HUES64 (cell line): ENCODE measurements at regions not wholly inside any gene's neighbourhood (a gene's known extent, or its start where the extent isn't known, plus 50 kb on each side); places are given as distances from the start of the nearest gene placed in this dataset.

Source experiments
- H3K27ac ChIP-seq: 2 replicates; pipeline ENCODE4 v1.7.0; 2013; ENCODE audit warnings: low read depth, low read length, inconsistent platforms
- H3K27me3 ChIP-seq: 2 replicates; pipeline ENCODE4 v1.6.1; 2013; ENCODE audit warnings: mild to moderate bottlenecking, low read length; ENCODE audit not compliant: insufficient read depth
- H3K36me3 ChIP-seq: 2 replicates; pipeline ENCODE4 v1.6.1; 2013; ENCODE audit warnings: mild to moderate bottlenecking, low read length; ENCODE audit not compliant: insufficient read depth
- H3K4me1 ChIP-seq: 2 replicates; pipeline ENCODE4 v1.6.1; 2013; ENCODE audit warnings: mild to moderate bottlenecking, low read length, moderate library complexity; ENCODE audit not compliant: insufficient read depth
- H3K4me3 ChIP-seq: 2 replicates; pipeline ENCODE4 v1.5.1; 2013; ENCODE audit warnings: mild to moderate bottlenecking, low read length, moderate library complexity
- H3K9ac ChIP-seq: 2 replicates; pipeline ENCODE4 v1.6.1; 2013; ENCODE audit warnings: mild to moderate bottlenecking, low read depth, low read length
- H3K9me3 ChIP-seq: 2 replicates; pipeline ENCODE4 v1.6.1; 2013; ENCODE audit warnings: low read depth, low read length; ENCODE audit not compliant: insufficient read depth
- WGBS: fragments of 150-250, 120-280 bp; methylation state at CpG from one replicate; pipeline ENCODE4 v1.1.7; 2013; ENCODE audit warnings: missing lambda C conversion rate; 5-methylcytosine and 5-hydroxymethylcytosine counted together

DNA sequence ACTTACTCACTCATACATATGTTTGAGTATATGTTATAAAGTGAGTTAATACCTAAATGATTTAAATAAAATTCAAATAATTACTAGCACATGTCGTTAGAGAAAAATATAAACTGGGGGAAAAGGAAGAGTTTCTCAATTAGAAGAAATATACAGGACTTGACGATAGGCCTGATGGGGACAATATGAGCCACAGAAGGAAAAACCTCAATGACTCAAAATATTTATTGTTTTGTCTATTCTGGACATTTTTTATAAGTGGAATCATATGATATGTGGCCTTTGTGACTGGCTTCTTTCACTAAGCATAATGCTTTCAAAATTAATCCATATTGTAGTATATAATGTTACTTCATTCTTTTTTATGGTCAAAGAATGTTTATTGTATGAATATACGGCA, 339.2 kb upstream of the PMFBP1 start:
- Histone ChIP-seq H3K9me3 (no peaks in the 10 kb centered on the region), H3K4me3 (no peak overlapping the region), H3K27ac (no peak overlapping the region), H3K4me1 (no peaks in the 10 kb centered on the region), H3K36me3 (no peaks in the 10 kb centered on the region; the same call in 1 of the 2 replicates), H3K9ac (no peak overlapping the region), H3K27me3 (no peaks in the 10 kb centered on the region)
- WGBS = 92% methylated on average over 2 of the region's 3 CpGs

DNA sequence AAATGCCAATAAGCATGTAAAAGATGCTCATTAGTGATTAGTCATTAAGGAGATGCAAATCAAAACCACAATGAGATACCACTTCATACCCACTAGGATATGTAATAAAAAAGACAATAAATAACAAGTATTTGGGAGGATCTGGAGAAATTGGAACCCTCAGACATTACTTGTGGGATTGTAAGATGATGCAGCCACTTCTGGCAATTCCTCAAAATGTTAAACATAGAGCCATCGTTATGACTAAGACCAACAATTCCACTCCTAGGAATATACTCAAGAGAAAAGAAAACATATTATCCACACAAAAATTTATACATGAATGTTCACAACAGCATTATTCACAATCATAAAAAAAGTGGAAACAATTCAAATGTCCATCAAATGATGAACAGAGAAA, 336.2 kb upstream of the PMFBP1 start:
- no peak overlapping the region for H3K9ac ChIP-seq
- no peaks in the 10 kb centered on the region for H3K9me3 ChIP-seq
- 96% methylated on average over 1 of the region's 1 CpG for WGBS
- H3K36me3 ChIP-seq = no peaks in the 10 kb centered on the region; the same call in 1 of the 2 replicates
- H3K27ac ChIP-seq = no peak overlapping the region
- H3K27me3 ChIP-seq = no peaks in the 10 kb centered on the region
- H3K4me3 ChIP-seq = no peak overlapping the region
- H3K4me1 ChIP-seq = no peaks in the 10 kb centered on the region

GRCh38 chr16:72502594-72503005, 330.6 kb upstream of the PMFBP1 start:
- Histone ChIP-seq H3K27me3 (no peaks in the 10 kb centered on the region), H3K4me3 (no peak overlapping the region), H3K9me3 (no peaks in the 10 kb centered on the region), H3K27ac (no peak overlapping the region), H3K4me1 (no peaks in the 10 kb centered on the region; the same call in 1 of the 2 replicates), H3K36me3 (no peaks in the 10 kb centered on the region; the same call in 1 of the 2 replicates), H3K9ac (no peak overlapping the region)
- 88% methylated on average over 1 of the region's 1 CpG for WGBS

DNA sequence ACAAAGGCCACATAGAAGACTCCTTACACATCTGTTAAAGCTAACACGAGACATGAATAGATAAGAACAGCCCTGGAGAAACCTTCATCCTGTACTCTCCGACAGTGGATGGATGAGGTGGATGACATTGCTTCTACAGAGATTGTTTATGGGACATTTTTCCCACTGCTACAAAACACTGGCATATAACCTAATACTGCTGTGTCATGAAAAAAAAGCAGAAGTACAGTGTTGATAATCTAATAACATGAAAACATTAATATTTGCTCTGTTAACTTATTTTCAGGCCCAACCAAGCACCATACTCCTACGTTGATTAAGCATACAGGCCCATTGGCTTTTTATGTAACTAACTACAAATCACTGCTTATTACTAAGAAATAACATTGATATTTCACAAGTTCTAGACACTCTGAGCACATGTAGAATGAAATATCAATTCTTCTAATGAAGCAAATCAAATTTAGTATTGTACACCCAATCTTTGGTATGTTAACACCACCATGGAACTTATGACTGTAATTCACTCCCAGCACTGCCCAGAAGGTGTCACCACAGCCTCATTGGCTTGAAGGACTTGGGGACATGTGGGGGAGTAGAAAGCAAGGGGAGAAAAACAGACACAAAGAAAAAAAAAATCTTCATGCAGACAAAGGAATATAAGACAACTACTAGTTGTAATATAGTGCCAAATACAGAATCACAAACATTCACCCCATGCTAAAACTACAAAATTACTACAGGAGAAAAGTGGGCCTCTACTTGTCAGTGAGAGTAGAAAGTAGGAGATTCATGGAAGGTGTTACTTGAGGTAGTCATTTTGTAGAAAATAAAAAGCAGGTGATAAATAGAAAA, 330.0 kb upstream of the PMFBP1 start:
- H3K36me3 ChIP-seq = no peaks in the 10 kb centered on the region
- H3K27me3 ChIP-seq = no peaks in the 10 kb centered on the region
- H3K4me3 ChIP-seq = no peak overlapping the region
- no peaks in the 10 kb centered on the region for H3K9me3 ChIP-seq
- no peak overlapping the region for H3K27ac ChIP-seq
- no peaks in the 10 kb centered on the region; the same call in 1 of the 2 replicates for H3K4me1 ChIP-seq
- no peak overlapping the region for H3K9ac ChIP-seq
- 90% methylated on average over 2 of the region's 3 CpGs for WGBS

DNA sequence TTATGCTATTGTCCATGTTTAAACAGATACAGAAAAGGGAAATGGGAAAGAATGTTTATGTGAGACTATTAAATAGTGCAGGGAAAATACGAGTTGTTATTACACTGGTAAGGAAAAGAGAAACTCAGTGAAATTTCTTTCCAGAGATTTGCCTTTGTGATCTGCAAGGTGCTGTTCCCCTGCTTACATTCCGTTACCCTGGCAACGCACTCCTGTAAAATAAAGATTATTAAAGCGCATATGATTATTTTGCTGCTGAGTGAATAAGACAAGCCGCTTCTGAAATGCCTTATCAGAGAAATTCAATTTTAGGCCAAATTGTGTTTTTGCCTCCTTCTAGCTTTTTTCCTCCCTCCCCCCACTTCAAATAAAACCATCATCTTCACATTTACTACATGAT, 328.6 kb upstream of the PMFBP1 start:
- Histone ChIP-seq H3K27ac (no peak overlapping the region), H3K9me3 (no peaks in the 10 kb centered on the region), H3K4me3 (no peak overlapping the region), H3K36me3 (no peaks in the 10 kb centered on the region), H3K4me1 (no peaks in the 10 kb centered on the region; the same call in 1 of the 2 replicates), H3K27me3 (no peaks in the 10 kb centered on the region), H3K9ac (no peak overlapping the region)
- 96% methylated on average over 5 of the region's 5 CpGs for WGBS

DNA sequence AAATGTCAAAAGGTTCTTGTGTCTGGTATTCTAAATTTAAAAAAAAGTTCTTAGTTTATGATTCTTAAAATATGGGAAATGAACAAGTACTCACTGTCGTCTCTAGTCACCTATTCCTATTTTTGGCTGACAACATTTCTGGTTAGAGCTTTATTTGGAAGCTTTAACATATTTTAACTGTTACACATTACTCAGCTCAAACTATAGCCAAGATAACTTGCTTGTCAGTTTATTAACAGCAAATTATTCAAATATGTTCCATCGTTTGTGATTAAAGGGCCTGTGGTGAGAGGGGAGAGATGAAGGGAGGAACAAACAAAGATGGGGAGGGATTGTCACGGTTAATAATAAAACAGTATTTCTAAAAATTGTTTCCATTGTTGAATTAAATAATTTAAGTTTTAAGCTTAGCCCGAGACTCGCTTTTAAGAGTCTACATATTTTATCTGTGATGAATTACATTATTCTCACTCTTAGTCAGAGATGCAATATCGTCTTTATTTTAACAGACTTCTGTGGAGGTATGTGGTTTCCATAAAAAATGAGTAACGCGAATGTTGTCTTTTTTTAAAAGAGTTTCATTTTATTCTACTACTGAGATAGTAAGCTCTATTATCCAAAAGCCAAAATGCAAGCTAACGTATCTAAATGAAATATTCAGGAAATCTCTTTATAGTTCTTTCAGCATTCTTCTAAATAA, 321.9 kb upstream of the PMFBP1 start:
- 100% methylated on average over 4 of the region's 9 CpGs for WGBS
- Histone ChIP-seq H3K4me1 (no peaks in the 10 kb centered on the region), H3K9me3 (no peaks in the 10 kb centered on the region), H3K4me3 (no peak overlapping the region), H3K36me3 (no peaks in the 10 kb centered on the region), H3K27me3 (no peaks in the 10 kb centered on the region), H3K9ac (no peak overlapping the region), H3K27ac (no peak overlapping the region)

DNA sequence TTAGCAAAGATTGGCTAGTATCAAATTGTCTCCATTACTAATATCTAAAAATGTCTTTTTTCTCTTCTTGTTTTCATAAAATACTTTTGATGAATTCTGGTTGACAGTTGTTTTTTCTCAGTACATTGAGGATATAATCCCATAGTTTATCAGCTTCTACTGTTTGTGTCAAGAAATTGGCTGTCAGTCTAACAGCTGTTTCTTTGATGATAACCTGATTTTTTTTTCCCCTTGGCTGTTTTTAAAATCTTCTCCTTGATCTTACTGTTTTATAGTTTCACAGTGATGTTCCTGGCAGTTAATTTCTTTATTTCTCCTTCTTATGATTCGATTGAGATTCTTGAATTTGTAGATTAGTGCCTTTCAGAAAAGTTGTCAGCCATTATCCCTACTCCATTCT, 315.3 kb upstream of the PMFBP1 start:
- Histone ChIP-seq H3K36me3 (no peaks in the 10 kb centered on the region), H3K9ac (no peak overlapping the region), H3K4me3 (no peak overlapping the region), H3K27me3 (no peaks in the 10 kb centered on the region), H3K4me1 (peaks cover 11% of the 10 kb centered on the region), H3K27ac (no peak overlapping the region), H3K9me3 (no peaks in the 10 kb centered on the region)
- WGBS = no CpG with 5 or more reads among the region's 1 CpG

GRCh38 chr16:72482695-72483094, 310.7 kb upstream of the PMFBP1 start:
- H3K4me1 ChIP-seq = peaks cover 11% of the 10 kb centered on the region
- WGBS = 90% methylated on average over 3 of the region's 3 CpGs

GRCh38 chr16:72481419-72481818, 309.5 kb upstream of the PMFBP1 start:
- Histone ChIP-seq H3K9ac (no peak overlapping the region), H3K27me3 (no peaks in the 10 kb centered on the region), H3K4me1 (peaks cover 11% of the 10 kb centered on the region), H3K27ac (no peak overlapping the region), H3K4me3 (no peak overlapping the region), H3K36me3 (no peaks in the 10 kb centered on the region), H3K9me3 (no peaks in the 10 kb centered on the region)

More at GRCh38 chr16:72482695-72483094, 310.7 kb upstream of the PMFBP1 start:
- no peak overlapping the region for H3K9ac ChIP-seq
- no peaks in the 10 kb centered on the region for H3K36me3 ChIP-seq
- no peaks in the 10 kb centered on the region for H3K27me3 ChIP-seq
- no peaks in the 10 kb centered on the region for H3K9me3 ChIP-seq
- no peak overlapping the region for H3K4me3 ChIP-seq
- no peak overlapping the region for H3K27ac ChIP-seq

- Histone ChIP-seq H3K9ac (no peak overlapping the region), H3K27me3 (no peaks in the 10 kb centered on the region), H3K36me3 (no peaks in the 10 kb centered on the region), H3K27ac (no peak overlapping the region), H3K4me1 (peaks cover 11% of the 10 kb centered on the region), H3K9me3 (no peaks in the 10 kb centered on the region), H3K4me3 (no peak overlapping the region)
- WGBS = 89% methylated on average over 1 of the region's 2 CpGs
These were observed 309.0 kb upstream of the PMFBP1 start for GRCh38 chr16:72480911-72481310.

GRCh38 chr16:72475688-72476087, 303.7 kb upstream of the PMFBP1 start:
- H3K4me3 ChIP-seq = no peak overlapping the region
- H3K9ac ChIP-seq = no peak overlapping the region
- H3K27me3 ChIP-seq = no peaks in the 10 kb centered on the region
- H3K36me3 ChIP-seq = no peaks in the 10 kb centered on the region
- no peak overlapping the region for H3K27ac ChIP-seq
- 81% methylated on average over 3 of the region's 3 CpGs for WGBS
- H3K4me1 ChIP-seq = peaks cover 8% of the 10 kb centered on the region; the same call in 1 of the 2 replicates
- no peaks in the 10 kb centered on the region for H3K9me3 ChIP-seq
